Spinal cord (tissue), 9 donors: ENCODE measurements at regions not wholly inside any gene's neighbourhood (a gene's known extent, or its start where the extent isn't known, plus 50 kb on each side); places are given as distances from the start of the nearest gene placed in this dataset.

Experiments used
- DNase-seq, 6 donors: peaks; one replicate each; pipeline versions ENCODE4 v3.0.0 to v3.0.0-alpha.2; 2013 to 2015; ENCODE audit warnings: low spot score in 6 of 6, low read depth in 4 of 6
- H3K27ac ChIP-seq: one replicate; pipeline ENCODE4 v1.5.1; 2013; ENCODE audit warnings: low read depth, low read length, control low read depth
- H3K27me3 ChIP-seq: one replicate; pipeline ENCODE4 v1.6.1; 2013; ENCODE audit warnings: low read length; ENCODE audit not compliant: control insufficient read depth, insufficient read depth
- H3K36me3 ChIP-seq: one replicate; pipeline ENCODE4 v1.6.1; 2013; ENCODE audit warnings: low read length; ENCODE audit not compliant: control insufficient read depth, insufficient read depth
- H3K4me1 ChIP-seq: one replicate; pipeline ENCODE4 v1.6.1; 2013; ENCODE audit warnings: low read length; ENCODE audit not compliant: control insufficient read depth, insufficient read depth
- H3K4me3 ChIP-seq: one replicate; pipeline ENCODE4 v1.5.1; 2013; ENCODE audit warnings: low read depth, low read length, control low read depth
- H3K9me3 ChIP-seq: one replicate; pipeline ENCODE4 v1.6.1; 2013; ENCODE audit warnings: low read length; ENCODE audit not compliant: control insufficient read depth, insufficient read depth
- WGBS: methylation state at CpG from one replicate; pipeline ENCODE4 v1.1.5; 2013; ENCODE audit warnings: missing lambda C conversion rate; ENCODE audit not compliant: insufficient coverage; 5-methylcytosine and 5-hydroxymethylcytosine counted together
- donor health status: healthy.

- Histone ChIP-seq H3K9me3 (no peaks in the 10 kb centered on the region), H3K4me1 (no peaks in the 10 kb centered on the region), H3K36me3 (no peaks in the 10 kb centered on the region), H3K27ac (no peak overlapping the region), H3K4me3 (no peak overlapping the region), H3K27me3 (no peaks in the 10 kb centered on the region)
- WGBS, result no CpG with 5 or more reads among the region's 1 CpG
- no peak for DNase-seq
These were observed 552.7 kb downstream of the SNAPC1 start for GRCh38 chr14:62314871-62315270.

- Histone ChIP-seq H3K4me3 (no peak overlapping the region), H3K36me3 (no peaks in the 10 kb centered on the region), H3K27ac (no peak overlapping the region), H3K4me1 (no peaks in the 10 kb centered on the region), H3K9me3 (no peaks in the 10 kb centered on the region), H3K27me3 (no peaks in the 10 kb centered on the region)
- no CpG with 5 or more reads among the region's 2 CpGs for WGBS
- DNase-seq, result no peak
These were observed 553.4 kb downstream of the SNAPC1 start for GRCh38 chr14:62315631-62316030.

GRCh38 chr14:62322216-62322615 lies 560.0 kb downstream of the SNAPC1 start:
- no peak overlapping the region for H3K4me3 ChIP-seq
- H3K4me1 ChIP-seq, result no peaks in the 10 kb centered on the region
- no peak overlapping the region for H3K27ac ChIP-seq
- no CpG with 5 or more reads among the region's 6 CpGs for WGBS
- no peak for DNase-seq
- no peaks in the 10 kb centered on the region for H3K36me3 ChIP-seq
- H3K9me3 ChIP-seq, result peaks cover 3% of the 10 kb centered on the region
- H3K27me3 ChIP-seq, result no peaks in the 10 kb centered on the region

GRCh38 chr14:62329427-62329826 lies 567.2 kb downstream of the SNAPC1 start:
- DNase-seq, result no peak
- no peaks in the 10 kb centered on the region for H3K27me3 ChIP-seq
- H3K4me3 ChIP-seq, result no peak overlapping the region
- 100% methylated on average over 1 of the region's 2 CpGs for WGBS
- H3K27ac ChIP-seq, result no peak overlapping the region
- peaks cover 1% of the 10 kb centered on the region for H3K9me3 ChIP-seq
- H3K4me1 ChIP-seq, result no peaks in the 10 kb centered on the region
- H3K36me3 ChIP-seq, result no peaks in the 10 kb centered on the region

- no peaks in the 10 kb centered on the region for H3K36me3 ChIP-seq
- H3K4me1 ChIP-seq, result no peaks in the 10 kb centered on the region
- H3K27me3 ChIP-seq, result no peaks in the 10 kb centered on the region
- no peak overlapping the region for H3K27ac ChIP-seq
- H3K4me3 ChIP-seq, result no peak overlapping the region
- WGBS, result 67% methylated on average over 1 of the region's 5 CpGs
- DNase-seq, result no peak
- H3K9me3 ChIP-seq, result peaks cover 3% of the 10 kb centered on the region
These were observed 585.4 kb downstream of the SNAPC1 start for GRCh38 chr14:62347562-62348011.

GRCh38 chr14:62357362-62357761 lies 595.1 kb downstream of the SNAPC1 start:
- Histone ChIP-seq H3K4me1 (no peaks in the 10 kb centered on the region), H3K9me3 (peaks cover 9% of the 10 kb centered on the region), H3K4me3 (no peak overlapping the region), H3K27me3 (no peaks in the 10 kb centered on the region), H3K27ac (no peak overlapping the region), H3K36me3 (no peaks in the 10 kb centered on the region)
- no peak for DNase-seq

- H3K36me3 ChIP-seq, result no peaks in the 10 kb centered on the region
- H3K27ac ChIP-seq, result no peak overlapping the region
- no peak overlapping the region for H3K4me3 ChIP-seq
- no peaks in the 10 kb centered on the region for H3K9me3 ChIP-seq
- WGBS, result no CpG with 5 or more reads among the region's 2 CpGs
- H3K27me3 ChIP-seq, result no peaks in the 10 kb centered on the region
- no peak for DNase-seq
- no peaks in the 10 kb centered on the region for H3K4me1 ChIP-seq
These were observed 601.9 kb downstream of the SNAPC1 start for GRCh38 chr14:62364161-62364560.

GRCh38 chr14:62364800-62365280 lies 602.6 kb downstream of the SNAPC1 start:
- WGBS, result 83% methylated on average over 1 of the region's 4 CpGs
- no peak overlapping the region for H3K4me3 ChIP-seq
- H3K36me3 ChIP-seq, result no peaks in the 10 kb centered on the region
- no peaks in the 10 kb centered on the region for H3K4me1 ChIP-seq
- DNase-seq, result no peak
- no peaks in the 10 kb centered on the region for H3K9me3 ChIP-seq
- no peak overlapping the region for H3K27ac ChIP-seq
- H3K27me3 ChIP-seq, result no peaks in the 10 kb centered on the region

GRCh38 chr14:62369919-62370560 lies 607.8 kb downstream of the SNAPC1 start:
- H3K9me3 ChIP-seq, result no peaks in the 10 kb centered on the region
- H3K36me3 ChIP-seq, result no peaks in the 10 kb centered on the region
- no peak overlapping the region for H3K27ac ChIP-seq
- H3K27me3 ChIP-seq, result no peaks in the 10 kb centered on the region
- DNase-seq, result peak in 2 of 6 donors; percentile 44 to 78
- H3K4me1 ChIP-seq, result no peaks in the 10 kb centered on the region
- no peak overlapping the region for H3K4me3 ChIP-seq

GRCh38 chr14:62373944-62374343 lies 611.7 kb downstream of the SNAPC1 start:
- Histone ChIP-seq H3K4me3 (no peak overlapping the region), H3K27me3 (no peaks in the 10 kb centered on the region), H3K9me3 (no peaks in the 10 kb centered on the region), H3K4me1 (no peaks in the 10 kb centered on the region), H3K36me3 (no peaks in the 10 kb centered on the region), H3K27ac (no peak overlapping the region)
- DNase-seq, result no peak
